GM18498 (cell line): ENCODE measurements at regions not wholly inside any gene's neighbourhood (a gene's known extent, or its start where the extent isn't known, plus 50 kb on each side); places are given as distances from the start of the nearest gene placed in this dataset.

ENCODE experiments used
- ATAC-seq: cut with Tn5 transposase; IDR thresholded peaks from one replicate; pipeline ENCODE4 v1.9.1; 2021; ENCODE audit warnings: mild to moderate bottlenecking, moderate library complexity; ENCODE audit not compliant: unreplicated experiment

- no peak for ATAC-seq
Measured at GRCh38 chr20:39216195-39216594, 254.1 kb downstream of the DHX35 start.

GRCh38 chr20:39214828-39215227 lies 252.7 kb downstream of the DHX35 start:
- no peak for ATAC-seq

- ATAC-seq, result no peak
Measured at GRCh38 chr20:39213476-39214145, 251.5 kb downstream of the DHX35 start.

- no peak for ATAC-seq
Measured at GRCh38 chr20:39211060-39211748, 249.1 kb downstream of the DHX35 start.

- no peak for ATAC-seq
Measured at GRCh38 chr20:39210341-39211036, 248.3 kb downstream of the DHX35 start.

- ATAC-seq, result no peak
Measured at GRCh38 chr20:39206899-39207564, 244.9 kb downstream of the DHX35 start.

- ATAC-seq, result no peak
Measured at GRCh38 chr20:39195582-39196021, 233.5 kb downstream of the DHX35 start.

- ATAC-seq, result no peak
Measured at GRCh38 chr20:39190666-39191570, 228.8 kb downstream of the DHX35 start.

- no peak for ATAC-seq
Measured at GRCh38 chr20:39188266-39188765, 226.2 kb downstream of the DHX35 start.

- ATAC-seq, result no peak
Measured at GRCh38 chr20:39181490-39181889, 219.3 kb downstream of the DHX35 start.

GRCh38 chr20:39176457-39176856 lies 214.3 kb downstream of the DHX35 start:
- ATAC-seq, result no peak

- ATAC-seq, result no peak
Measured at GRCh38 chr20:39170896-39171463, 208.8 kb downstream of the DHX35 start.

- no peak for ATAC-seq
Measured at GRCh38 chr20:39165099-39165498, 203.0 kb downstream of the DHX35 start.

- ATAC-seq, result no peak
Measured at GRCh38 chr20:39164642-39165041, 202.5 kb downstream of the DHX35 start.

GRCh38 chr20:39163993-39164392 lies 201.8 kb downstream of the DHX35 start:
- no peak for ATAC-seq

GRCh38 chr20:39161900-39162299 lies 199.8 kb downstream of the DHX35 start:
- ATAC-seq, result no peak

- ATAC-seq, result no peak
Measured at GRCh38 chr20:39155971-39156370, 193.8 kb downstream of the DHX35 start.

- no peak for ATAC-seq
Measured at GRCh38 chr20:39152742-39153141, 190.6 kb downstream of the DHX35 start.

GRCh38 chr20:39152126-39152525 lies 190.0 kb downstream of the DHX35 start:
- no peak for ATAC-seq

GRCh38 chr20:39150501-39150900 lies 188.4 kb downstream of the DHX35 start:
- no peak for ATAC-seq
